Naive thymus-derived CD4-positive, alpha-beta T cell (primary cell): ENCODE measurements at regions not wholly inside any gene's neighbourhood (a gene's known extent, or its start where the extent isn't known, plus 50 kb on each side); places are given as distances from the start of the nearest gene placed in this dataset.
"Not testable (repeated sequence)": the region's sequence is repeated elsewhere in the genome, so short reads cannot be mapped to it uniquely, and the experiment has no call there.

Source experiments
- ATAC-seq: fragments of 150-1000 bp; cut with Tn5 transposase; 2 replicates; pipeline ENCODE4 v1.10.0; 2021; ENCODE audit warnings: mild to moderate bottlenecking, moderate library complexity
- CTCF ChIA-PET: fragments of 350-600 bp; sonication (Branson Sonifier 250); formaldehyde crosslinking; loops from one replicate; lab custom pipeline; 2021; ENCODE audit warnings: antibody characterized with exemption; lab: Charles Lee
- POLR2A ChIA-PET: fragments of 350-600 bp; sonication (Branson Sonifier 250); formaldehyde crosslinking; loops from one replicate; lab custom pipeline; 2021; ENCODE audit warnings: antibody characterized with exemption, inconsistent platforms; lab: Charles Lee
- DNase-seq, 9 donors: peaks; one replicate each; pipeline versions ENCODE4 v3.0.0 to v3.0.0-alpha.2; 2020 to 2022; ENCODE audit warnings: mixed read lengths in 1 of 9
- H3K27ac ChIP-seq: one replicate; pipeline ENCODE4 v1.7.0; 2013; ENCODE audit warnings: mild to moderate bottlenecking, low read depth, low read length, moderate library complexity
- H3K27me3 ChIP-seq, 2 donors: one replicate each; pipeline ENCODE4 v1.7.0; 2013; ENCODE audit warnings: low read length in 2 of 2, mild to moderate bottlenecking in 2 of 2, moderate library complexity in 2 of 2; ENCODE audit not compliant: control insufficient read depth in 2 of 2, insufficient read depth in 2 of 2
- H3K36me3 ChIP-seq, 3 experiments: 1 replicate in 2 of 3; 2 replicates in 1 of 3; pipeline ENCODE4 v1.7.0; 2013; ENCODE audit warnings: low read length in 3 of 3, mild to moderate bottlenecking in 3 of 3, moderate library complexity in 1 of 3; ENCODE audit not compliant: insufficient read depth in 3 of 3, control insufficient read depth in 2 of 3
- H3K4me1 ChIP-seq, 2 donors: one replicate each; pipeline ENCODE4 v1.7.0; 2013; ENCODE audit warnings: low read length in 2 of 2, mild to moderate bottlenecking in 2 of 2, moderate library complexity in 1 of 2; ENCODE audit not compliant: control insufficient read depth in 2 of 2, insufficient read depth in 2 of 2
- H3K4me3 ChIP-seq: 2 replicates; pipeline ENCODE4 v1.7.0; 2013; ENCODE audit warnings: mild to moderate bottlenecking, low read length
- H3K9me3 ChIP-seq, 3 experiments: 1 replicate in 2 of 3; 2 replicates in 1 of 3; pipeline ENCODE4 v1.7.0; 2013; ENCODE audit warnings: low read length in 3 of 3; ENCODE audit not compliant: control insufficient read depth in 2 of 3
- H3K27ac Mint-ChIP-seq, 9 donors: one replicate each; pipeline ENCODE4 v1.8.0; 2020 to 2022; ENCODE audit warnings: mixed read lengths in 9 of 9, mild to moderate bottlenecking in 8 of 9, moderate library complexity in 5 of 9, inconsistent platforms in 2 of 9
- H3K27me3 Mint-ChIP-seq, 5 donors: one replicate each; pipeline ENCODE4 v1.8.0; 2021 to 2022; ENCODE audit warnings: mixed read lengths in 5 of 5, mild to moderate bottlenecking in 1 of 5
- H3K36me3 Mint-ChIP-seq, 5 donors: one replicate each; pipeline ENCODE4 v1.8.0; 2020 to 2022; ENCODE audit warnings: mixed read lengths in 5 of 5, mild to moderate bottlenecking in 3 of 5, inconsistent platforms in 1 of 5
- H3K4me1 Mint-ChIP-seq, 7 donors: one replicate each; pipeline ENCODE4 v1.8.0; 2020 to 2022; ENCODE audit warnings: mixed read lengths in 7 of 7, mild to moderate bottlenecking in 3 of 7, inconsistent platforms in 1 of 7
- H3K4me3 Mint-ChIP-seq, 10 donors: one replicate each; pipeline ENCODE4 v1.8.0; 2020 to 2022; ENCODE audit warnings: mild to moderate bottlenecking in 10 of 10, mixed read lengths in 10 of 10, moderate library complexity in 6 of 10, inconsistent platforms in 2 of 10
- H3K9me3 Mint-ChIP-seq, 11 donors: one replicate each; pipeline ENCODE4 v1.8.0; 2020 to 2022; ENCODE audit warnings: mixed read lengths in 11 of 11, mild to moderate bottlenecking in 4 of 11, inconsistent platforms in 1 of 11, moderate library complexity in 1 of 11
- intact Hi-C, 2 donors: fragments of 100-400 bp; cut with micrococcal nuclease; formaldehyde crosslinking; loops; one replicate each; pipeline ENCODE4 v1.15.1; 2023

DNA sequence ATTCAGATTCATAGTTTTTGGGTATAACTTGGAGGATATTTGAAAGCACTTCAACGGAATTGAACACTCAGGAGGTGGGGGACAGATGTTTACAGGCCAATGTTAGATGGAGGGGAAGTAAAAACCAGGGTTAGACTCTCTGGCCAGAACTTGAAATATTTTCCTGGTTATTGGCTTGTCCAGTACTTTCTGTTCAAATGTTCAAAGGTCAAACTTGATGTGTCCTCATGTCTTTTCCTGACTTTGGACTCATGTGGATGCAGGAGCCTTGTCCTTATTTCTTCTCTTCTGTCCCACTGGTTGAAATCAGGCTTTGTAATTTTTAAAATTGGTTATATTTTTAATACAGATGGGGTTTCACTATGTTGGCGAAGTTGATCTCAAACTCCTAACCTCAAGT, 2148.5 kb upstream of the RAG2 start:
- POLR2A ChIA-PET, H3K27ac ChIP-seq, H3K4me1 ChIP-seq, ATAC-seq, H3K4me1 Mint-ChIP-seq, H3K27ac Mint-ChIP-seq, intact Hi-C loops, H3K27me3 ChIP-seq, H3K4me3 Mint-ChIP-seq, CTCF ChIA-PET, H3K27me3 Mint-ChIP-seq, DNase-seq, H3K36me3 ChIP-seq, H3K9me3 Mint-ChIP-seq, H3K36me3 Mint-ChIP-seq, H3K4me3 ChIP-seq, H3K9me3 ChIP-seq: not testable (repeated sequence)

DNA sequence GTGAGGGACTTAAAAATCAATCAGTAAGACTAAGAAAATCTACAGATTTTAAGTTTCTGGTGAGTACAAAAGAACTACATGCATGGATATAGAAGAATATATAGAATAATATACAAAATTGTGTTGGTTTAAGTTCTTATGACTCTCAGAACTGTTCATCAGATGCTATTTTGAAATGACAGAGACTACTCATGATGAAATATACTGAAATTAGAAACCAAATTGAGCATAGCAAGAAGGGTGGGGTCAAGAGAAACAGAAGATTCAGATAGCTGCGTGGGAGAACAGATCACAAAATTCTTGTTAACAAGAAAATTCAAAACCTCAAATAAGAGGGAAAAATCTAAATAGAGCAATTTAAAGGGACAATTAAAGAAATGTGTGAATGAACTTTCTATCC, 2125.3 kb upstream of the RAG2 start:
- intact Hi-C loops = loop anchor here in 1 of 2 donors (10.0 kb wide), 1 partner anchor 59 kb away; no protein-coding TSS in a partner anchor
- Mint-ChIP-seq H3K4me3 (no peak overlapping the region), H3K27me3 (no peaks in the 10 kb centered on the region), H3K4me1 (no peaks in the 10 kb centered on the region), H3K9me3 (peaks cover 0 to 27% (median 9%) of the 10 kb centered on the region in 11 donors), H3K36me3 (no peaks in the 10 kb centered on the region), H3K27ac (no peak overlapping the region)
- ATAC-seq (no peak), DNase-seq (no peak)
- H3K27ac ChIP-seq = no peak overlapping the region
- no peaks in the 10 kb centered on the region for H3K4me1 ChIP-seq
- no peak overlapping the region for H3K4me3 ChIP-seq
- H3K27me3 ChIP-seq = no peaks in the 10 kb centered on the region
- H3K36me3 ChIP-seq = no peaks in the 10 kb centered on the region
- CTCF ChIA-PET = no interaction called here
- POLR2A ChIA-PET = no interaction called here
- peaks cover 0 to 4% (median 0%) of the 10 kb centered on the region in 3 experiments for H3K9me3 ChIP-seq

DNA sequence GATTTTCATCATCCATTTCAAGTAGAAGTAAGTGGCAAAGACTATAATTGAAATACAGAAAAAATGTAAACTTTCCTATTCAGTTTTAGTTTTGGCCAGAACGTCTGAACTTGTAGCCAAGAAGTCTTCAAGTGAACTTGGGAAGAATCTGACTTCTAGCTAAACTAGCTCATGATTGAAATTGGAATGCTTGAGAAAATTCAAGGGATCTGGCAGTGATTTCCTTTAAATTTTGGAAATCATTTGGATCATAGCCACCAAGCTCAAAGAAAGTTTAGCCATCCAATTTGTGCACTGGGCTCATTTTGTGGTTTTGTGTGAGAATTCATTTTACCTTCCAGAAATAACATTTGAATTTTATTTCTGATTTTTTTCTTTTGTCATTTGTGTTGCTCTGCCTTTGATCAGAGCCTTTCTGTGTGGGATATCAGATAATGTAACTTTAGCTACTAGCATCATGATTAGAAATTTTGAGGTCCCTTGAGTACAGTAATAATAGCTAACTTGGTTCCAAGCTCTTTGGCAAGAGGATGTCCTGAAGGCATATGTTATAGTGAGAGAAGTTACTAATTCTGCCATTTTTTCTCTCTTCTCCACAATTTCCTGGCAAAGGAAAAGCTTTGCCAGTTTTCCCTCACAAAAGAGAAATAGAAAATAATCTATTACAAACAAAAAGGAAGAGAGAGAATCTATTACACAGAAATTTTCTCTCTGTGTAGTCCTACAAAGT, 2123.7 kb upstream of the RAG2 start:
- H3K27ac ChIP-seq = no peak overlapping the region
- no peak overlapping the region for H3K4me3 ChIP-seq
- Mint-ChIP-seq H3K4me1 (no peaks in the 10 kb centered on the region), H3K4me3 (no peak overlapping the region), H3K27ac (no peak overlapping the region), H3K9me3 (peaks cover 0 to 19% (median 5%) of the 10 kb centered on the region in 11 donors), H3K36me3 (no peaks in the 10 kb centered on the region), H3K27me3 (no peaks in the 10 kb centered on the region)
- no peaks in the 10 kb centered on the region for H3K27me3 ChIP-seq
- intact Hi-C loops = loop anchor here in 1 of 2 donors (10.0 kb wide), 1 partner anchor 57 kb away; no protein-coding TSS in a partner anchor
- H3K4me1 ChIP-seq = no peaks in the 10 kb centered on the region
- ATAC-seq = no peak
- ChIA-PET CTCF (no interaction called here), POLR2A (no interaction called here)
- H3K36me3 ChIP-seq = no peaks in the 10 kb centered on the region
- DNase-seq = no peak
- peaks cover 0 to 4% (median 0%) of the 10 kb centered on the region in 3 experiments for H3K9me3 ChIP-seq

DNA sequence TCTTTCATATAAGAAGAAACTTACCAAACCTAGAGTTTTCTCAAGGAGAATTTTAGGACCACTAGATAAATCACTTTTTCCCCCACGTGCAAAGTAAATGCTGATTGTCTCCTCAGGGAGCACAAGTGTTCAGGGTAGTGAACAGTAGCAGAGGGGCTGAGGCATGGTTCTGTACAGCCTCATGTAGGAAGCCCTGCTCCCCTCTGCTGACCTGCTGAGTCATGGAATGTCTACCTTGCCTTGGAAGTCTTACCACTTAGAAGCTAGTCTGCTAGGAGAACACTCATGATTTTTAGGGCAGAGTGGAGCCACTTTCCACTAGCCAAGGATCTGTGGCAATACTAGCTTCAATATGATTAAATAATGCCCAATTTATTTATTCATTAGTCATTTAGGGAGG, 2120.6 kb upstream of the RAG2 start:
- no peak for ATAC-seq
- H3K4me1 ChIP-seq = no peaks in the 10 kb centered on the region
- H3K9me3 Mint-ChIP-seq = peaks cover 0 to 21% (median 9%) of the 10 kb centered on the region in 11 donors
- intact Hi-C loops = no loop called here
- ChIA-PET POLR2A (no interaction called here), CTCF (no interaction called here)
- no peak overlapping the region for H3K4me3 Mint-ChIP-seq
- no peak overlapping the region for H3K27ac Mint-ChIP-seq
- no peak overlapping the region for H3K4me3 ChIP-seq
- no peak overlapping the region for H3K27ac ChIP-seq
- no peak for DNase-seq
- peaks cover 0 to under 1% (median 0%) of the 10 kb centered on the region in 5 donors for H3K36me3 Mint-ChIP-seq
- H3K4me1 Mint-ChIP-seq = no peaks in the 10 kb centered on the region
- no peaks in the 10 kb centered on the region for H3K36me3 ChIP-seq
- no peaks in the 10 kb centered on the region for H3K27me3 Mint-ChIP-seq
- no peaks in the 10 kb centered on the region for H3K27me3 ChIP-seq
- peaks cover 0 to 4% (median 0%) of the 10 kb centered on the region in 3 experiments for H3K9me3 ChIP-seq

DNA sequence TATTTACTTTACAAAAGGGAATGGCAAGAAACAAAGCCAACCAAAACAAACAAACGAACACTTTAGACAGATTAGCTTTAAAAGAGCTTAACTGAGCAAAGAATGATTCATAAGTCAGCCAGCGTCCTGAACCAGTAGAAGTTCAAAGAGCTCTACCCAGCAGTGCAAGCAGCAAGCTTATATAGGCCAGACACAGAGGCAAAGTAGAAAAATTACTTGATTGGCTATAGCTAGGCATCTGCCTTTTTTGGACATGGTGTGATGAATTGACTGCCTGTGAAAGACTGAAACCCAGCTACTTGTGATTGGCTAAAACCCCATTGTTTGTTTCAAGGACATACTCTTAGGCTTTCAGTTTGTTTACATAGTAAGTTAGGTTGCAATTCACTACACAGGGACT, 2120.0 kb upstream of the RAG2 start:
- H3K36me3 ChIP-seq = no peaks in the 10 kb centered on the region
- DNase-seq (no peak), ATAC-seq (no peak)
- peaks cover 0 to 3% (median 0%) of the 10 kb centered on the region in 5 donors for H3K36me3 Mint-ChIP-seq
- POLR2A ChIA-PET = no interaction called here
- H3K4me3 ChIP-seq = no peak overlapping the region
- H3K4me1 Mint-ChIP-seq = no peaks in the 10 kb centered on the region
- intact Hi-C loops = no loop called here
- CTCF ChIA-PET = no interaction called here
- H3K4me1 ChIP-seq = no peaks in the 10 kb centered on the region
- peaks cover 0 to 18% (median 8%) of the 10 kb centered on the region in 11 donors for H3K9me3 Mint-ChIP-seq
- H3K4me3 Mint-ChIP-seq = no peak overlapping the region
- no peaks in the 10 kb centered on the region for H3K27me3 ChIP-seq
- H3K27me3 Mint-ChIP-seq = no peaks in the 10 kb centered on the region
- no peak overlapping the region for H3K27ac Mint-ChIP-seq
- H3K27ac ChIP-seq = no peak overlapping the region
- peaks cover 0 to 4% (median 0%) of the 10 kb centered on the region in 3 experiments for H3K9me3 ChIP-seq

DNA sequence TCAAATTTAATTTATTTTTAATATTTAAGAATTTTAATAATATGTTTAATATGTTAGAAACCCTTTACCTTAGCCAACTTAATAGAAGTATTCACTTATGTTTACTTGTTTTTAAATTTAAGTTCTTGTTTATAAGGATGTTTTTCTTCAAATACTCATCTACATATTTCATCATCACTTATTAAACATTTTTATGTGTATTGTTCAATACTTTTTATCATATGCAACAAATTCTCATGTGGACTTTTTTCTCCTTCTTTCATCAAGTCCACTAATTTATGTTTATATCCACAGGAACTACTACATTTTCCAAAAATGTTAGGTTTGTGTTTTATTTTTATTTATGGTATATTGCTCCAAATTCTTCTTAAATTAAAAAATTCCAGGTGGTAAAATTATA, 2113.1 kb upstream of the RAG2 start:
- peaks cover 2 to 24% (median 9%) of the 10 kb centered on the region in 11 donors for H3K9me3 Mint-ChIP-seq
- intact Hi-C loops = no loop called here

DNA sequence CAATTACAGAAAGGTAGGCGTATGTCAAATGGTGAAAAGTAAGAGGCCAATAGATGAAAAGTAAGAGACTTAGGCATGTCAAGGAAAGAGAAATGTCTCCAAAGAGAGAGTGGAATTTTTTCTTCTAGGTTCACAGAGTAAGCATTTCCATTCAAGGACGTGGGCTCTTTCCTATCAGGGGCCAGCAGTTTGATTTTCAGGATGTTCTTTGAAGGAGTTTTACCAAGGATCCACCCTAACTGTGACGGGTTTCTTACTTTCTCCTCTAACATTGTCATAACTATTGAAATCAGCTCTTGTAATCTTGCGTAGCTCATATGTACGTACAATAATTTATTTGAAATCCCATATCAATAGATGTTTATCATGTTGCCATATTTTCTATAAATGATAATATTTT, 2112.2 kb upstream of the RAG2 start:
- Histone ChIP-seq H3K27ac (no peak overlapping the region), H3K27me3 (no peaks in the 10 kb centered on the region), H3K4me1 (no peaks in the 10 kb centered on the region), H3K36me3 (no peaks in the 10 kb centered on the region), H3K9me3 (no peaks in the 10 kb centered on the region), H3K4me3 (no peak overlapping the region)
- no peak for DNase-seq
- Mint-ChIP-seq H3K4me3 (no peak overlapping the region), H3K27me3 (no peaks in the 10 kb centered on the region), H3K4me1 (no peaks in the 10 kb centered on the region), H3K27ac (no peak overlapping the region), H3K36me3 (peaks cover 0 to 3% (median 0%) of the 10 kb centered on the region in 5 donors), H3K9me3 (peaks cover 2 to 28% (median 8%) of the 10 kb centered on the region in 11 donors)
- CTCF ChIA-PET = no interaction called here
- POLR2A ChIA-PET = no interaction called here
- no peak for ATAC-seq
- intact Hi-C loops = no loop called here

More for the DNA sequence above, 2113.1 kb upstream of the RAG2 start:
- CTCF ChIA-PET = no interaction called here
- DNase-seq = no peak
- no peaks in the 10 kb centered on the region for H3K27me3 ChIP-seq
- H3K4me3 ChIP-seq = no peak overlapping the region
- Mint-ChIP-seq H3K4me1 (no peaks in the 10 kb centered on the region), H3K4me3 (no peak overlapping the region), H3K27ac (no peak overlapping the region), H3K36me3 (peaks cover 0 to 3% (median 0%) of the 10 kb centered on the region in 5 donors), H3K27me3 (no peaks in the 10 kb centered on the region)
- H3K27ac ChIP-seq = no peak overlapping the region
- no peaks in the 10 kb centered on the region for H3K36me3 ChIP-seq
- no peaks in the 10 kb centered on the region for H3K4me1 ChIP-seq
- ATAC-seq = no peak
- H3K9me3 ChIP-seq = no peaks in the 10 kb centered on the region
- POLR2A ChIA-PET = no interaction called here
